GM19351 (cell line): ENCODE measurements at regions not wholly inside any gene's neighbourhood (a gene's known extent, or its start where the extent isn't known, plus 50 kb on each side); places are given as distances from the start of the nearest gene placed in this dataset.
"Not testable (repeated sequence)": the region's sequence is repeated elsewhere in the genome, so short reads cannot be mapped to it uniquely, and the experiment has no call there.

Experiments
- ATAC-seq: cut with Tn5 transposase; IDR thresholded peaks from one replicate; pipeline ENCODE4 v1.9.1; 2021; ENCODE audit warnings: mild to moderate bottlenecking, moderate library complexity; ENCODE audit not compliant: unreplicated experiment

DNA sequence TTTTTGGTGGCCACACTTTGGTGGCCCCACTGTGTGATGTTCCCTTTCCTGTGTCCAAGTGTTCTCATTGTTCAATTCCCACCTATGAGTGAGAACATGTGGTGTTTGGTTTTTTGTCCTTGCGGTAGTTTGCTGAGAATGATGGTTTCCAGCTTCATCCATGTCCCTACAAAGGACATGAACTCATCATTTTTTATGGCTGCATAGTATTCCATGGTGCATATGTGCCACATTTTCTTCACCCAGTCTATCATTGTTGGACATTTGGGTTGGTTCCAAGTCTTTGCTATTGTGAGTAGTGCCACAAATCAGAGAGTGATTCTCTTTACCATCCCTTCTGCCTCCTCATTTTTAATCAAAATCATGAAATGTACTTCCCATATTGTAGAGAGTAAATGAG, 114.0 kb upstream of the NR2F2 start:
- ATAC-seq = not testable (repeated sequence)

DNA sequence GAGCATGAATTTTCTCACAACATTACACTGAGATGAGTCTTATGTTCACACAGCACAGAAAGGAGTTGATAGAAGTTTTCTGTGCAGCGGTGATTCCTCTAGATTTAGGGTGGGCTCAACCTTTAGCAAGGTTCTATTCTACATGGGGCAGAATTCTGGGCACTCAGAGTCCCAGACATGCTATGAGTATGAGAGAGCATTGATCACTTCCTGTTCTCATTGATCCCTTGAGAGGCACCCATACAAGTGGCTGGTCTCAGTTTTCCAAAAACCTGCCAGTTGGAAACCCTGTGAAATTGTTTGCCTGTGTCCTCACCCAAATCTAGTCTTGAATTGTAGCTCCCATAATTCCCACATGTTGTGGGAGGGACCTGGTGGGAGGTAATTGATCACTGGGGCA, 112.5 kb upstream of the NR2F2 start:
- no peak for ATAC-seq

DNA sequence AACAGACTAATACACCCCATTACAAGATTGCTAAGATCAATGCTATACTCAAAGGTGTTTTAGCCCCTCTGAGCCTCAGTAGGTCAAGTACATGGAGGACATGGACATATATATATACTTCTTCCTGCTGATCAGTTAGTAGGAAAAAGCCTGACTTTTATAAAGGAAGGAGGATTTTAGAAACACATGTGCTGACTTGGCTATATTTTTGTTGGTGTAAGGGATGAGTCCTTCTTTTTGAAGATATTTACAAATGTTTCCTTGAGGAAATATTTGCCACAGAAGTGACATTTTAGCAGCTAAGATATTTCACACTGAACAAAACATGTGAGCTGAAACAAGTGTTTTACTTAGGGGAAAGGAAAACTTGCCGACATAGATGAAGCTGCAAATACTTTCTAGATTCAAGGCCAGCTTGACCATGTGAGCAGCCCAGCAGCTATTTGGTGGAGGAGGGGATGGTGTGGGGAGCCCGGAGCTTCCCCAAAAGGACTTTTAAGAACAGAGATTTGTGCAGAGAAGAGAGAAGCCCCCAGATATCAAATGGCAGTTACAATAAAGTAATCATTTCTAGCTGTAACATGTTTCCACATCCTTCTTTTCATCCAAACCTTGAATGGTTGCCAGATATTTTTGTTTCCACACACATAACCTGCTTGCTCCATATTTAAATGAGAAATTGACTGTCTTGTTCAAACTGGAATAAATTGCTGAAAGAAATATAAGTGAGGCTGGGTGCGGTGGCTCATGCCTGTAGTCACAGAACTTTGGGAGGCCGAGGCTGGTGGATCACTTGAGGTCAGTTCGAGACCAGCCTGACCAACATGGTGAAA, 111.7 kb upstream of the NR2F2 start:
- no peak for ATAC-seq

DNA sequence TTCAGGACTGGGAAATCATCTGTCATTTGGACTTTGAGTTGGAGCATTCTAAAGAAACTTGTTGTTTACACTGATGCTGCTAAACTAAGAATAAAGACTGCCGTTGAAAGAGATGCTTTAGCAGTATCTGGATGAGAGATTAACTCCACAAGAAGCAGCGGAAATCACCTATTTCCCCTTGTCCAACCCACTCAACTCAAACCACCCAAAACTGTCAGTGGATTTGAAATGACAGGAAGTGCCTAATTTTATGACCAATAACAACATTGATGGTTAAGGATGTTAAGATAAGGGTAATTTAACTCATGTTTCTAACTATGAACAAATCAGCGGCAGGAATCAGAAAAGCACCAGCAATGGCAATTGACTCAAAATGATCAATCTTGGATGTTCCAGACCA, 110.8 kb upstream of the NR2F2 start:
- no peak for ATAC-seq

DNA sequence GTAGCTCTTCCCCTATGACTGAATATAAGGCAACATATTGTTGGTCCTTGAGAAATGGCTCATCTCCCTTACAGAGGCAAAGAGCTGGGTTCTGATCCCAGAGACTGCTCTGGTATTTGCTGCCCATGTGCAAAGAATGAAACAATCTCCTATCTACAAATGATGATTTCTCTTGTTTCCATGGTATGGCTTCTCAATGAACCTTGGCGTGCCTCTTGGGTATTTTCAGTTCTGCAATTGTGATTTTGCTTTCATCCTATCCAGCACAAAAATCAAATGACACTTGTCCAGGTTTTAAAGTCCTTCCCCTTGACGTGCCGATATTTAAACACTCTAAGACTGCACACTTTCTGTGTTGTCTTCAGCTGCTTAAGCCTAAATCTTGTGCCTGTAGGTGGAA, 109.8 kb upstream of the NR2F2 start:
- no peak for ATAC-seq

DNA sequence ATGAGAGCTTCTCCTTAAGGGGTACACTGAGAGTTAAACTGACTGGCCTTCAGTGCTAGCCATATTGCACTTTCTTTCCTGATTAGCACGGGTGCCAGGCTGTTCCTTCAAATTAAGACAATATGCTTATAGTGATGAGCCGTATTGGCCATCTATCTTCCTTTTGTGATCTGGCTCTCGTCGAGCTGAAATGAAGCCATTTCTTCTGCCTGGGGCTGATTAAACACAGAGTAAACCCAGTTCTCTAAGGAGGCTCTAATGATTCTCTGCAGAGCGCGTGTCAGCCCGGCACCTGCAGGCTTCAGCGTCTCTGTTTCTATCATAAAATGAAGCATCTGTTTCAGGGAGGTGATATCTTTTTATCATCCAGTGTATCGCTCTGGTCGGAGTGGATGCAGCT, 107.5 kb upstream of the NR2F2 start:
- no peak for ATAC-seq

DNA sequence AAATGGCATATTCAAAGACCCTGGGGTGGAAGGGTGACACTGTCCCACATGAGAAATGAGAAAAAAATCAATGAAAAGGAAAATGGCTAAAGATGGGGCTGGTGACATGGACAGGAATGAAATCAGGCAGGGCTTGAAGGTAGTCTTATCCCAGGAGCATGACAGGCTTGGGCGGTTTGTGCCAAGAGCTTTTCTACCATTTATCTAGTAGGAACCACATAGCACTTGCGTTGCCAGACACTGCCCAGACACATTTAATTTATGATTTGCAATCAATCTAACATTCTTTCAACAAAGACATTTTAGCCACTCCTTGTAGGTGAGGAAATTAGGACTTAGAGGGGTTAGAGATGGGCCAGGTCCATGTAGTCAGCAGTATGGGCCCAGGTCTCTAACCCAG, 106.6 kb upstream of the NR2F2 start:
- no peak for ATAC-seq

DNA sequence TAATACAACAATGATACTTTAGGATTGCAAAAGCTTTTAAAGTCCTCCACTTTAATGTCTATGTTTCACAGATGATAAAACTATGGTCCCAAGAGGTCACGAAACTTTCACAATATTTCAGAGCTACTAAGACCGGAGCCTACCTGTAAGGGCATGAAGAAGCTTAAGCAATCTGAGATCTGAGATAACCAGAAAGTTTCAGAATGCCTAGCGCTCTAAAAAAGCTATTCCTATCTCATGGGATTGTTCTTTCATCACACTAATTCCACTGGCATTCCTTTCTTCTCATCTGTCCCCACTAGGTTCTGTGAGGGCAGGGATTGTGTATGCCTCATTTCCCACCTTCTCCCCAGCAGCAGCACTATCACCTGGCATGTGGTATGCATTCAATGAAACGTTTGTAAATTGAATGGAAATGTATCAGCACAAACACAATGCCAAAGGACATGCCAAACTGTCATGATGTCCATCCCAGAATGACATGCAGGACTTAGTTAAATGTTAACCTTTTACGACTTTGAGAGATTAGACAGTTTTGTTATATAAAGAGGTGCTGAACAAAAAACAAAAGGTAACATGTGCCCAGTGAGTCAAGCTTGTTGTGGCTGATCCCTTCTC, 104.7 kb upstream of the NR2F2 start:
- ATAC-seq = no peak

DNA sequence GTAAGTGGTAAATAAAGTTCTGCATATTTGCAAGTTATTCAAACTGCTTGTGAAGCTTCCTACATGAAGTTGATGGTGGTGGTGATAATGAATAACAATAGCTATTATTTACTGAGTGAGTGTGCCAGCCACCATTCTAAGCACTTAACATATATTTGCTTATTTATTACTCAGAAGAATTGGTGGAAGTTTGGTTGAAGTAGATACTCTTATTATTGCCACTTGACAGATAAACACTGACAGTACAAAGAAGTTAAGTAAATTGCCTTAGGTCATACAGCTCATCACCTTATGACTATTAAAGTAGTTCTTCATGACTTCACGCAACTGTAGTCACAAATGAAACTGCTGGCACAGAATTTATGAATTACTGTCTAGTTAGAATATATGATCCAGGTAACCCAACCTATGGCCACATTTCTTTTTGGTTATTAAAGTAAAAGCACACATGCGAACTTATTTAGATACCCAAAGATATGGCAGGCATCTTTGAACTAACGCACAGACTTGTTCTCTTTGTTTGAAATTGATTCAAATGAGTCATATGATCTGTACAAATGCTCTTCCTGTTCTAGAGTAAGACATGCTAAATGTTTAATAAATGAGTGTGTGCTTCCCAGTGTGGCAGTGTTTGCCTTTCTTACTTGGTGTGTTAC, 99.8 kb upstream of the NR2F2 start:
- no peak for ATAC-seq

DNA sequence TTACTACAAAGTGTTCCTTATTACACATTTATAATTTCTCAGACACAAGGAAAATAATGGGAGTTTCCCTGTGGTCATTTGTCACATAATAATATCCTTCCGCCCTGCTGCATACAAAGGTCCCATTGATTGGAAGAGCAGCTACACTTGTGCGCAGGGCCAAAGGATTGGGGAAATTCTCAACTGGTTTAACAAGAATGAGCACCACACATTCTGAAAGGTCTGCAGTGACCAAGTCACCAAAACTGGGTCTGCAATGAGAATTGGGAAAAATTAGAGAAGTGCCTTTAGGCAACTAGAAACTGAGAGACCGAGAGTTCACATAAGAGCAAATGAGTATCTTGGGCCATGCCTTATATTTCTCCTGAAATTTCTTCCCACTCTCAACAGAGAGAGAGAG, 98.2 kb upstream of the NR2F2 start:
- ATAC-seq = no peak

DNA sequence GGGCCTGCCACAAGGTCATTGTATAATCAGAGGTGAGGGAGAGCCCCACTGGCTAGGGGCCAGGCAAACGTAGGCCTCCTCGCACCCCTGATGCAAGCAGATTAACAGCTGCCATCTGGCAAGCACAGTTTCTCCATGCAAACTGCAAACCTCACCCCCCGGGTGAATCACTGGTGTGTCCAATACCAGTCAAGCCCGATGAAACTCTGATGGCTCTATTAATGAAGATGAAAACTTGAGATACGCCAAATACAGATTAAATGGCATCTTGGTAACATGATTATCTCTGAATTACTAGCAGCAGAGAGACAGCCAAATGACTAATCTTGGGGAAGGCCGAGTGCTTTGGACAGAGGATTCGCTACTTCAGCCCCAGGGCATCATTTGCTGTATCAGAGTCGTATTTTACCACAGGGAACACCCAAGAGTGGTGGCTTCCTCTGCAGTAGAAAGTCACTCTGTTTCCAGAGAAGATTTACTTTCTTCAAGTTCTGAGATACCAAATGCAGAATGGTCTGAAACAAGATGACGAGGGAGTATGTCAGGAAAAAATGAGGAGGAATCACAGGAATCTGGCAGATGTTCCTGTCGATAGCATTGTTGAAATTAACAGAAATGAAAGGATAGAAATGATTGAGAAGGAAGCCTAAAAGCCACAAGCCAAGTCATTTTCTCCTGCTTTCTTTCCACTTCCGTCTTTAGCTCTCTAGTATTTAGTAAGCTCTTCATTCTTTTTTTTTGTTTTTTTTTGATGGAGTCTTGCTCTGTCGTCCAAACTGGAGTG, 96.2 kb upstream of the NR2F2 start:
- peak; percentile 41 for ATAC-seq

DNA sequence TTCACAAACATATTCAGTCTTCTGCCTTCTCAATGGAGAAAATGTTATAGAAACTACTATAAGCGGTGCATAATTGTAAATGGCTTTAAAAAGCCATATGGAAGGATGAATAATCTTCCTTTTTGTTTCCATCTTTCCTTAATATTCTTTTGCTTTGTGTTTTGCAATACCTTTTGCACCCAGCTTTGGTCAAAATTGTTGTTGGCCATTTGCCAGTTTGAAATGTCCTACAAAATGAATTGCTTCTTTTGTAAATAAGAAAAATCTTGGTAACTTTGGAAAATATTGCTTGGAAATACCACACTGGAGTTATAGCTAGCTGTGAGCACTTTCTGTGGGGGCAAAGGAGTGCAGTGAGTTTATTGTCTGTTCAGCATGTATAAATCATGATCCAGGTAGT, 93.5 kb upstream of the NR2F2 start:
- ATAC-seq = no peak

DNA sequence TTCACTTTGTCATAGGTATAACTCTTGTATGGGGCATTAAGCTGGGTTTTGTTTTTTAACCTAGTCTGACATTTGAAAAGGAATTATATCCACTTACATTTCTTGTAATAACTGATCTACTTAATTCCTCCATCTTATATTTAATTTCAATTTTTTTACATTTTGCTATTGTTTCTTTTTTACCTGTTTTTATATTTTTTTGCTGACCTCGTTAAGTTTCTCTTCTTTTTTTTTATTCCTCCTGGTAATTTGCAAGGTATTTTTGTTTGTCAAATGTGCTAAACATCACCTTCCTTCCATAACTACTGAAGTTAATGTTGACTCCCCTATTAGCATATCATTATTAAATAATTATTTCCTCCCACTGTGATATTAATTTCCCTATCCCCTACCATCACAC, 87.7 kb upstream of the NR2F2 start:
- ATAC-seq = no peak

DNA sequence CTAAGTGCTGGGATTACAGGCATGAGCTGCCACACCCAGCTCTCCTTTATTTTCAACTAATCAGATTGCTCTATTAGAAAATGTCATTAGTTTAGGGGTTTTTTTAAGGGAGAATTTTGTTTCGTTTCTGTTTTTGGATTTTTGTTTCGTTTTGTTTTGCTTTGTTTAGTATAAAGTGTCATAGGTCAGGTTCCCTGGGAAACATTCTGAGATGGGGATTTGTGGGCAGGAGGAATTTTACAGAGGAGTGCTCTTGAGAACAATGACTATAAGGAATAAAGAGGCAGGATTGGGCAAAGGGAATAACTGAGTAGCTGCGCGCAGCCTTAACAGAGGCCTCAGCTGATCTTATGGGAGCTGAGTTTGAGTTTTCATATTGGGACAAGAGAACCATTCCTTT, 86.8 kb upstream of the NR2F2 start:
- ATAC-seq = no peak

DNA sequence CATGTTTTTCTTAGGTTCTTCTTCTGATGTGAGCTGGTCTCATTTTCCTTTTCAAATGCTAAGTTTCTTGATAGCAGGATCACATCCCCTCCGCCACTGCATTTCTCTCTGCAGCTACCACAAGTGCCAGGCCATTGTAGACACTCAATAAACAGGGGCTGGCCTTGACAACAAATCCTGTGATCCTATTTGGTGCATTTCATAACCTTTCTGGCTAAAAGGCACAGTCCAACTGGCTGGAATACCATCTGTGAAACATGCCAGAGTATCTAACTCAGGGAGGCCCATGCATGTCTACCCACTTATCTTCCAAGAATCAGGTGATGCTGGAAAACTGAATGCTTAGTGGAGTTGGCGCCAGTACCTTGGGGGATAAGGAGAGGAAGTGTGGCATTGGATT, 85.2 kb upstream of the NR2F2 start:
- no peak for ATAC-seq

DNA sequence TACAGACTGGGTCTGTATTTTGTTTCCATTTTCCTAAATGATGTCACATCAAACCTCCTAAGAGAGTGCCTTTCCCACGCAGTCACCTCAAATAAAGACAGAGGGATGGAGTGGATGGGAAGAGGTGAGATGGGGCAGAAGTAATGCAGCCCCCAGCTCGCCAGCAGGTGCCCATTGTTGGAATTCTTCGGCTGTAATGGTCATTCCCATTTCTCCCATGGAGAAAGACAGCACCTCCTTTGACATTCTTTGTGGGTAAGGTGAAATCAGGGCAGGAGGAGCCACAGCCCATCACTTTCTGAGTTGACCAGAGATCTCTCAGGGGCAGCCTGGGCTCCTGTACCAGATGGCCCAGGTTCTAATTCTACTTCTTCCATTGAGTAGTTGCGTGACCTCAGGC, 84.4 kb upstream of the NR2F2 start:
- ATAC-seq = no peak

DNA sequence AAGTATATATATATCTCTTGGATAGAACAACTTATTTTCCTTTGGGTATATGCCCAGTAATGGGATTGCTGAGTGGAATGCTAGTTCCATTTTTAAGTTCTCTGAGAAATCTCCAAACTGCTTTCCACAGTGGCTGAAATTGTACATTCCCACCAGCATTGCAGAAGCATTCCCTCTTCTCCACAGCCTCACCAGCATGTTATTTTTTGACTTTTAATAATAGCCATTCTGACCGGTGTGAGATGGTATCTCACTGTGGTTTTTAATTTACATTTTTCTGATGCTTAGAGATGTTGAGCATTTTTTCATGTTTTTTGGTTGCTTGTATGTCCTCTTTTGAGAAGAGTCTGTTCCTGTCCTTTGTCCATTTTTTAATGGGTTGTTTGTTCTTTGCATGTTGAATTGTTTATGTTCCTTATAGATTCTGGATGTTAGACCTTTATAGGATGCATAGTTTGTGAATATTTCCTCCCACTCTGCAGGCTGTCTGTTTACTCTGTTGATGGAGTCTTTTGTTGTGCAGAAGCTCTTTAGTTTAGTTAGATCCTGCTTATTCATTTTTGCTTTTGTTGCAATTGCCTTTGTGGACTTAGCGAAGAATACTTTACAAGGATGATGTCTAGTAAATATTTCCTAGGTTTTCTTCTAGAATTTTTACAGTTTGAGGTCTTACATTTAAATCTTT, 82.7 kb upstream of the NR2F2 start:
- ATAC-seq = no peak

DNA sequence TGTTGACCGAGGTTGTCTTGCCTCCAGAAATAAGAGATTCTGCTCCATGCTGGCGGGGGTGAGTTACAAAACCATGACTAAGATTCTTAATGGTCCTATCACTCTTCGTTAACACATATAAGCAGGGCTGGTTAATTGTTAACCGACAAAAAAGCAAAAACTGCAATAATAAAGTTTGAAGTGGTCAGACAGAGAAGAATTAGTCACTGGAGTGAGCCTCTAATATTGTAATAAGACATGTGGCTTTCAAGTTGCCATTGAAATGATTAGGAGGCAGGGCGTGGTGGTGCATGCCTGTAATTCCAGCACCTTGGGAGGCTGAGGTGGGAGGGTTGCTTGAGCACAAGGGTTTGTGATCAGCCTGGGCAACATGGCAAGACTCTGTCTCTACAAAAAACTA, 78.4 kb upstream of the NR2F2 start:
- ATAC-seq = no peak

DNA sequence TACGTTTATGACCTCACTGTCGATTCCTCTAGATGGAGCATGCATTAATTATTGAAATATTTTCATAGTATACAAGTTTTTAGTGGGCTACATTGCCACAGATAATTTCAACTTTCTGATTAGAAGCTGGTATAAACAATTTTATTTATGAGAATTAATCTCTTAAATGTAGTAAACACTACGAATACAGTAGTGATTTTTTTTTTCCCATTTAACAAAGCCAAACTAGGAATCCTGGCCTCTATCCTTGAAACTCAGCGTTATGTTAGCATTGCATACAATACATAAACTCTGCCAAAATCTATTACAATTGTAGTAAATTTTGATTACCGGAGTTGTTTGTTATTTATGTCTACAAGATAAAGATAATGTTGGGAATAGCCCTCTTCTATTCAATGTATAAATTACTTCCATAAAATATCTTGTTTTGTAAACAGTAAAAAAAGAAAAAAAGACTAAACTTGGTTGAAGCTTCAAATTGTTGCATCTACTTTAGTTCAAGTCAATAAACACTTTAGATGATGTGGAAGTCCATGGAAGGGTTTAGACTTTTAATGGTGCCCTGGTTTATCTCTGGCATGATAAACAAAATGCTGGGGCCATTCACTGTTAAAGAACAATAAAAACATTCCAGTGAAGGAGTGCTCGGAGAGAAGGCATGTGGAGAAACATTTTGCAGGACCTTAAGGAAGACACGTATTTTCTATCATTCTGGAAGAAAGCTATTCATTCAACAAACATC, 77.3 kb upstream of the NR2F2 start:
- no peak for ATAC-seq

DNA sequence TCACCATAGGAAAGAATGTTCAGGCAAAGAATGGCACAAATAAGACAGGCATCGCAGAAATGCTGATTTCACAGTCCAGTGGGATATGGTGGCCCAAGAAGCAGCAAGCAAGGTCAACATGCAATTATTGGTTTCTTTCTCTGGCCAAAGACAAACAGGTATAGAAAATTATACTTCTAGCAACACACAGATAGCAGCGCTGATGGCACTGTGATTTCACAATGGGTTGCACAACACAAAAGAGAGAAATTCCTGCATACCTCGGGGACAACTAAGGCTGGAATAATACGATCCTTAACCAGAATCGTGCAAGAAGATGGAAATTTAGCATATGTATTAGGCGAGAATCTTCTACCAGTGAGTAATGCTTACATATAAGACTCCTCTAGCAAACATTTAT, 76.3 kb upstream of the NR2F2 start:
- ATAC-seq = no peak
